Breast epithelium (tissue), 4 donors: ENCODE measurements at regions not wholly inside any gene's neighbourhood (a gene's known extent, or its start where the extent isn't known, plus 50 kb on each side); places are given as distances from the start of the nearest gene placed in this dataset.
A peak's percentile ranks its signal among the peaks of the same experiment; 100 is the strongest.

Experiments
- DNase-seq, 2 donors: peaks; one replicate each; pipeline ENCODE4 v3.0.0-alpha.2; 2019; ENCODE audit warnings: low spot score in 2 of 2
- H3K27ac ChIP-seq, 2 donors: fragments of 200-600 bp; sonication (generic) in 1 of 2; one replicate each; pipeline ENCODE4 v1.5.1; 2016 to 2019; ENCODE audit warnings: mild to moderate bottlenecking in 1 of 2
- H3K27me3 ChIP-seq, 2 donors: fragments of 200-600 bp; sonication (generic) in 1 of 2; one replicate each; pipeline versions ENCODE4 v1.5.1 to v1.6.0; 2017 to 2019; ENCODE audit warnings: control low read depth in 1 of 2, mild to moderate bottlenecking in 1 of 2
- H3K36me3 ChIP-seq: fragments of 200-600 bp; one replicate; pipeline ENCODE4 v1.5.1; 2019
- H3K4me1 ChIP-seq, 2 donors: fragments of 200-600 bp; sonication (generic); one replicate each; pipeline ENCODE4 v1.5.1; 2016 to 2019; ENCODE audit warnings: control low read depth in 1 of 2
- H3K4me3 ChIP-seq, 3 donors: fragments of 200-600 bp; sonication (generic); 1 replicate in 2 of 3; 2 replicates in 1 of 3; pipeline ENCODE4 v1.5.1; 2016 to 2019; ENCODE audit warnings: mild to moderate bottlenecking in 3 of 3, moderate library complexity in 2 of 3
- H3K9me3 ChIP-seq, 2 donors: fragments of 200-600 bp; sonication (generic) in 1 of 2; one replicate each; pipeline ENCODE4 v1.5.1; 2016 to 2019; ENCODE audit warnings: control low read depth in 1 of 2
- CTCF ChIP-seq, 3 donors: fragments of 450-650 bp; IDR thresholded peaks; one replicate each; pipeline ENCODE4 v1.5.1; 2016 to 2017; ENCODE audit warnings: antibody characterized with exemption in 3 of 3, mild to moderate bottlenecking in 3 of 3, moderate library complexity in 3 of 3
- POLR2A ChIP-seq: fragments of 450-650 bp; IDR thresholded peaks from one replicate; pipeline ENCODE4 v1.6.1; 2016; ENCODE audit warnings: antibody characterized with exemption, mild to moderate bottlenecking, moderate library complexity
- POLR2AphosphoS5 ChIP-seq, 3 donors: sonication (generic); formaldehyde crosslinking; IDR thresholded peaks; one replicate each; pipeline ENCODE4 v1.6.1; 2017; ENCODE audit warnings: antibody characterized with exemption in 3 of 3
- intact Hi-C: fragments of 100-400 bp; cut with DNase I; formaldehyde crosslinking; loops from one replicate; pipeline ENCODE4 v1.15.1; 2023; ENCODE audit warnings: low total_unique reads

GRCh38 chr10:4538016-4538415, 288.0 kb upstream of the AKR1E2 start:
- intact Hi-C loops: no loop called here
- Histone ChIP-seq H3K9me3 (peaks cover 5 to 14% of the 10 kb centered on the region in 2 donors), H3K27ac (no peak overlapping the region), H3K36me3 (no peaks in the 10 kb centered on the region), H3K27me3 (no peaks in the 10 kb centered on the region), H3K4me1 (no peaks in the 10 kb centered on the region), H3K4me3 (no peak overlapping the region)
- DNase-seq: no peak
- no peak for TF ChIP-seq POLR2AphosphoS5 (IDR thresholded peaks at IDR 0.05)
- no peak for TF ChIP-seq POLR2A
- TF ChIP-seq CTCF (IDR thresholded peaks at IDR 0.05): no peak

- intact Hi-C loops: no loop called here
- TF ChIP-seq POLR2A (no peak), POLR2AphosphoS5 (IDR thresholded peaks at IDR 0.05) (no peak), CTCF (IDR thresholded peaks at IDR 0.05) (no peak)
- H3K27me3 ChIP-seq: no peaks in the 10 kb centered on the region
- H3K4me3 ChIP-seq: no peak overlapping the region
- no peak for DNase-seq
- no peaks in the 10 kb centered on the region for H3K36me3 ChIP-seq
- no peaks in the 10 kb centered on the region for H3K4me1 ChIP-seq
- no peak overlapping the region for H3K27ac ChIP-seq
- H3K9me3 ChIP-seq: peaks cover under 1 to 14% of the 10 kb centered on the region in 2 donors
These were observed 290.5 kb upstream of the AKR1E2 start for GRCh38 chr10:4535521-4535920.

GRCh38 chr10:4533621-4534020, 292.4 kb upstream of the AKR1E2 start:
- intact Hi-C loops: no loop called here
- Histone ChIP-seq H3K27me3 (no peaks in the 10 kb centered on the region), H3K9me3 (peaks cover 0 to 14% of the 10 kb centered on the region in 2 donors), H3K27ac (peak overlapping the region in 1 of 2 donors; percentile 3), H3K4me1 (no peaks in the 10 kb centered on the region), H3K4me3 (no peak overlapping the region), H3K36me3 (no peaks in the 10 kb centered on the region)
- DNase-seq: no peak
- TF ChIP-seq POLR2A (no peak), CTCF (IDR thresholded peaks at IDR 0.05) (no peak)

- no peak overlapping the region for H3K4me3 ChIP-seq
- H3K27ac ChIP-seq: no peak overlapping the region
- intact Hi-C loops: no loop called here
- no peaks in the 10 kb centered on the region for H3K4me1 ChIP-seq
- H3K27me3 ChIP-seq: no peaks in the 10 kb centered on the region
- H3K9me3 ChIP-seq: peaks cover 0 to 11% of the 10 kb centered on the region in 2 donors
- no peak for TF ChIP-seq POLR2AphosphoS5 (IDR thresholded peaks at IDR 0.05)
- no peak for TF ChIP-seq POLR2A
- TF ChIP-seq CTCF (IDR thresholded peaks at IDR 0.05): no peak
- no peak for DNase-seq
- no peaks in the 10 kb centered on the region for H3K36me3 ChIP-seq
These were observed 293.0 kb upstream of the AKR1E2 start for GRCh38 chr10:4532976-4533375.

GRCh38 chr10:4532467-4532866, 293.5 kb upstream of the AKR1E2 start:
- H3K9me3 ChIP-seq: peaks cover 0 to 6% of the 10 kb centered on the region in 2 donors
- TF ChIP-seq CTCF (IDR thresholded peaks at IDR 0.05) (no peak), POLR2A (no peak), POLR2AphosphoS5 (IDR thresholded peaks at IDR 0.05) (no peak)
- DNase-seq: no peak
- H3K4me3 ChIP-seq: no peak overlapping the region
- intact Hi-C loops: no loop called here
- H3K27me3 ChIP-seq: no peaks in the 10 kb centered on the region
- peak overlapping the region; percentile 4 to 79 for H3K27ac ChIP-seq
- H3K4me1 ChIP-seq: no peaks in the 10 kb centered on the region
- H3K36me3 ChIP-seq: no peaks in the 10 kb centered on the region
